HG02763 (cell line): ENCODE measurements at regions not wholly inside any gene's neighbourhood (a gene's known extent, or its start where the extent isn't known, plus 50 kb on each side); places are given as distances from the start of the nearest gene placed in this dataset.

Experiments used
- ATAC-seq: cut with Tn5 transposase; IDR thresholded peaks from one replicate; pipeline ENCODE4 v1.9.1; 2021; ENCODE audit warnings: mild to moderate bottlenecking, moderate library complexity; ENCODE audit not compliant: unreplicated experiment

DNA sequence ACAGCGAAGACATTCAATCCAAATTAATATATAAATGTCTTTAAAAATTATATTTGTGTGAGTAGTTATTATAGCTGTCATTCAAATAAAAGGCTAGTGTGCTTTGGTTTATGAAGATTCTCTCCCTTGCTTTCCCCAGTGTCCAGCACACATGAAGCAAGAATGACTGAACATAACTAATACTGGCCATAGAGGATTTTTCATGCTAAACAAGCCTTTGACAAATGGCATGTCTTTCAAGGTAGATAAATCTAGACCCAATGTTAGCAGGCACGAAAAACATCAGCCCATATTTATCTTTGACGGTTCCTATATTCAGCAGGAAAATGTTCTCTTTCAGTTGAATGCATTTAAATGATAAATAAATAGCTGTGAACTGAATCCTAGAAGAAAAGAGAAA lies 1234.4 kb downstream of the EPHA7 start:
- no peak for ATAC-seq

DNA sequence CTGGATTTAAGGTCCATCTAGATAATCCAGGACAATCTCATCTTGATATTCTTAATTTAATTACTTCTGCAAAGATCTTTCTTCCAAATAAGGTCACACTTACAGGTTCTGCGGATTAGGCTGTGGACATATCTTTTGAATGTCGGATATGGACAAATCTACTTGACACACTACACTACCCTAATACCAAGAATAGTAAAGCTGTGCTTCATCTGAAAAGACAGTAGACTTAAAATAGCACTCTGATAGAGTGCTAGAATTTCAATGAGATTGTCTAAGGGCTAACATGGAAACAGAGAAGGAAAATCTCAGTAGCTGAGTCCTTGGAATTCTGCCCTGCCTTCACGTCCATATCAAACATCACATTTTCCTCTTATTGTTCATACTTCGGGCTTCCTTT lies 1238.0 kb downstream of the EPHA7 start:
- ATAC-seq: no peak

DNA sequence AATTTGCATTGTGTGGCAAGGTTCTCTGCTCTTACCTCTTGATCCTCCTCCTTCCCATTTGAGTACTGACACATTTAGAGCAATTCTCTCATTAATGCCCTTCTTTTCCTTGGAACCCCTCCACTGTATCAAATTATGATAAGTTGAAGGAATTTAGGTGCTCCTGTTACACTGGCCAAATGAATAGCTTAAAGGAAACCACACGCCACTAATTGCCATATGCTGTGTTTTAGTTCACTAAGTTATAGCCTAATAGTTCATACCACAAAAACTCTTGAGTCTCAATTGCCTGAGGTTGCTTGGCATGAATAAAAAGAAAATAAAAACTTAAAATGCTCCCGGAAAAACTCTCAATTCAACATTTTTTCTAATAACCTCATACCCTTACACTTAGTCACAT lies 1239.3 kb downstream of the EPHA7 start:
- no peak for ATAC-seq

DNA sequence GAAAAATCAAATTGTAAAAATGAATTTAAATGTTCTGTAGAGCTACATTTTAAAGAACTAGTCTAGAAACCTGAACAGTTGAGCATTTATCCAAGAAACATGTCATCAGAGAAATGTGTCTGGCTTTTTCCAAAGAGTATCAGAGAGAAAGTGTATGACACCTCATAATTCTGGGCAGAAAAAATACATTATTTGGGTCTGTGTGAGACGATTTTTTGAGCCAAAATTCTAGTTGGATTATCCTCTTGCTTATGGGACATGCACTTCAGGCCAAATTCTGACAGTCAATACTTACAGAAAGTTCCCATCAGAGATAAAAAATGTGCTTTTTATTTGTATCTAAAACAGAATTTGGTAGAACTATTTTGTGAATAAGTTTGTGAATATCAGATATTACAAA lies 1242.7 kb downstream of the EPHA7 start:
- ATAC-seq: no peak

DNA sequence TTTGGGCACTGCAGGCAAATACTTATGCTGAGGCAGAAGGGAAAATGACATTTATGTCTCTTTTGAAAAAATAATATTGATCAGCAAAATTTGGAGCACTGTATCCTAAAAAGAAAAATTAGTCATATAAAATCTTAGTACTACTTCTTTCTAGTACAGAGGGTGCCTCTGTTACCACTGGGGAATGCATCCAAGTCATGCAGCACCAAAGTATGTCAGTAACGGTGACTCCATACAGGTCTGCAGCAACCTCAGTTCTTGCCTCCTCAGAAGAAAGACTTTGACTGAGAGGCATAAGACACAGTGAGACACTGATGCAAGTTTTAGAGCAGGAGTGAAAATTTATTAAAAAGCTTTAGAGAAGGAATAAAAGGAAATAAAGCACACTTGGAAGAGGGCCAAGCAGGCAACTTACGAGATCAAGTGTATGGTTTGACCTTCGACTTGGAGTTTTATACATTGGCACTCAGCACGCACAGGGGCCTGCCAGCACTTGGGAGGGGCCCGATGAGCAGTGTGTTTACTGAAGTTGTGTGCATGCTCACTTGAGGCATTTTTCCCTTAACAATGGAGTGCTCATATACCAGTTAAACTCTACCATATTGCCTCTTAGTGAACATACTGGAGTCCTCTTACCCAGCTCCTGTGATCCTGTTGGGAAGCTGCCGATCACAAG lies 1244.8 kb downstream of the EPHA7 start:
- ATAC-seq: no peak

DNA sequence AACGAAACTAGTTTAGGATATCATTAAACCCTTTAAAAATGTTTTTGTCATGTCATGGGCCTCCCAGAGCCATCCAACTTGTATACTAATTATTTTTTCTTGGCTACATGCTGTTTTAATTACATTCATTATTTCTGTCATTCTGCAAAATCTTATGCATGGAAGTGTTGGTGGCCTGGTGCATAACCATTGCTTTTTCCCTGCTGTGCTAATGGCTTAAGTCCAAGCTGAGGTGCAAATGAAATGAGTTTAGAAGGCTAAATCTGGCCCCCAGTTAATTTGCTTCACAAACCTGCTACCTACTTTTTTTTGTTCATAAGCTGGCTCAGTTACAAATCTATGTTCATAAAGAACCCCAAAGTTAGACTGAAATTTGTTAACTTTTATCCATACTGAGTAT lies 1249.9 kb downstream of the EPHA7 start:
- no peak for ATAC-seq

DNA sequence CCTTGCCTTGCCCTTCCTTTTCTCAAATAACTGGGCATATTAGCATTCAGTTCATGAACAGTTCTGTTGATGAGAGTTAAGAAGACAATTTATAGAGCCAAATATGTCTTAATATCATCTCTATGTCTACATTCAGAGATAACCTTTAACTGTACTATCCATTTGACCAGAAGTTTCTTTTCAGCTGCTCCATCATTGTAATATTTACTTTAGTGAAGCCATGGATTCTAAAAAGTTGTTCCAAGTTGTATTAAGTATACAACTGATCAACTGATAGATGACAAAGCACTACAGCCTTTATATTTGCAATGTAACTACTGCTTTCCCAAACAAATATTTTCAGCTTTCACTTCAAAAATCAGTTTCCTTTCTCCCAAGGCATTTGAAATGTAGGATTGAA lies 1252.7 kb downstream of the EPHA7 start:
- ATAC-seq: no peak

DNA sequence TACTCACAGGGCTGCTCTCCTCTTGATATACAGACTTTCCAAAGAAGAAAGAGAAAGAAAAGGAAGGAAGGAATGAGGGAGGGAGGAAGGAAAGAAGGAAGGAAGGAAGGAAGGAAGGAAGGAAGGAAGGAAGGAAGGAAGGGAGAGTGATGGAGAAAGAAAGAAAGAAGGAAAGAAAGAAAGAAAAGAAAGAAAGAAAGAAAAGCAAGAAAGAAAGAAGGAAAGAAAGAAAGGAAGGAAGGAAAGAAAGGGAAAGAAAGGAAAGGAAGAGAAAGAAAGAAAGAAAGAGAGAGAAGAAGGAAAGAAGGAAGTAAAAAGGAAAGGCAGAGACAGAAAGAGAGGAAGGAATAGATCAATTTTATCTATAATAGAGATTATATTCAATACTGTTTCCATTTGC lies 1257.4 kb downstream of the EPHA7 start:
- no peak for ATAC-seq

DNA sequence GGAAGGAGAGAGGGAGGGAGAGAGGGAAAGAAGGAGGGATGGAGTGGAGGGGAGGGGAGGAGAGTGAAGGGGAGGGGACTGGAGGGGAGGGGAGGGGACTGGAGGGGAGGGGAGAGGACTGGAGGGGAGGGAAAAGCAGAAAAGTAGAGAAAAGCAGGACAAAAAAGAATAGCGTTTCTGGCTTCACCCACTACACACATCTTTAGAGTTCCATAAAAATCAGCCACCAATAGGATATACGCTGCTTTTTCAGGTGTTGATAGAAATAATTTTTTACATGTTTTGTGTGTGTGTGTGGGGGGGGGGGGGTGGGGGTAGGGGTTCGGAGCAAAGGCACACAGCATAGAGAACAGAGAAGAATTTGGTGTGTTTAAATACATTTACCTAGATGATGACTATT lies 1259.1 kb downstream of the EPHA7 start:
- ATAC-seq: no peak

DNA sequence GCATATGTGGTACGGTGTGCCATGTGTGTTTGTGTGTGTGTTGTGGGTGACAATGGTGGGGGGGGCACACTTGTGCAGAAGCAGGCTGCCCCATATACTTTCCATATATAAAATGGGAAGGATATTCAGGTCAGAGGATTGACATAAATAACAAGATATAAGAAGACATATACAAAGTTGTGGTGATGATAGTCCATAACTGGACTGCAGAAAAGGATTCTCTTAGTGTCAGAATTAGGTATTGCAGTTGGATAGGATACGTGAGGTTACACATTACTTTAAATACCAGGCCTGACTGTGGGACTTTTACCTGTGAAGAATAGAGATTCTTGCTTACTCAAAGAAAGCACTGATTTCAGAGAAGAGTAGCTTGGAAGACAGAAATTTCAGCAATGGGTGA lies 1260.3 kb downstream of the EPHA7 start:
- no peak for ATAC-seq

DNA sequence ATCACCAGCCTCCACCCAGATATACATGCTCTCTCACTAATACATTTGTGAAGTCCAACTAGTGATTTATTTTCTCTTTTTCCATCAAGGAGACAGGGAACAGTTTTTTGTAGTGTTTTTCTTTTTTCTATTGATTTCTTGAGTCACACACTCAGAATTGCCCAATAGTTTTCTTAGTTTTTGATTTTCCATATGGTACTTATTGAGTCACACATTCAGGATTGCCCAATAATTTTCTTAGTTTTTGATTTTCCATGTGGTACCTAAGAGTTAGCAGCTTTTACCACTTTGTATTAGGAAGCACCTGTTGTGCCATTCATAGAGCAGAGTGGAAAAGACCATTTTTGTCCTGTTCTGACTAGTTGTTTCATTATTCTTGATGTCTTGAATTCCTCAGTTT lies 1268.8 kb downstream of the EPHA7 start:
- ATAC-seq: no peak

DNA sequence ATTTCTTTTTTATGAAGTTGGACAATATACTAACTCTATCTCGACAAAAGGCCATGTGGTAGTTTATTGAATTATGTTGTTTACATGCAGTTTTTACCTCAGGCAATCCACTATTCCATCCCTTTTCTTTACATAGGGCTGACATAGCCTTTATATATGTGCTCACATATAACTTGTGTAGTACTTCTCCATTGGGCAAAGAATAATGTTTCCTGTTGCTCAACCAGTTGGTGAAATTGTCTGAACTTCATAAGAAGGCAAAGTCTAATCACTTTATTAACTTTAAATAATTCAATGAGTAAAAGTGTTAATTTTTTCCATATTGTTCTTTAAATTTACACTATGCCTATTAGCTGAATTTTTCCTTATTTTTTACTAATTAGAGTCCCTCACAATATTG lies 1272.1 kb downstream of the EPHA7 start:
- ATAC-seq: no peak

DNA sequence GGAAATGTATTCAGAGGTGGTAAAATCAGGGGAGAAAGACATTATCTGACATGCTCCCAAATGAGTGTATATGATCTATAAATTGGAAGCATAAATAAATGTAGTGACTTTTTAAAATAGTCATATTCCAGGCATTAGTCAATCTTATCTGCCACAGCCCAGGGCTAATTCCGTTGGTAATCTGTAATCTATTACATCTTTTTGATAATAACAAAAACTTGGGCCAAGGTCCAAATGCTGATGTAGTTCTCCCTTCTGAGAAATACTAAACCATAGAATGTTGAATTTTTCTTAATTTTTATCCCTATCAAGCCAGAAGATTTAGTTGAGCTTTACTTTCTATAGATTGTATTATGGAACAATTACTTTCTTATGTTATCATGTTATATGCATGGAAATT lies 1279.8 kb downstream of the EPHA7 start:
- ATAC-seq: no peak

DNA sequence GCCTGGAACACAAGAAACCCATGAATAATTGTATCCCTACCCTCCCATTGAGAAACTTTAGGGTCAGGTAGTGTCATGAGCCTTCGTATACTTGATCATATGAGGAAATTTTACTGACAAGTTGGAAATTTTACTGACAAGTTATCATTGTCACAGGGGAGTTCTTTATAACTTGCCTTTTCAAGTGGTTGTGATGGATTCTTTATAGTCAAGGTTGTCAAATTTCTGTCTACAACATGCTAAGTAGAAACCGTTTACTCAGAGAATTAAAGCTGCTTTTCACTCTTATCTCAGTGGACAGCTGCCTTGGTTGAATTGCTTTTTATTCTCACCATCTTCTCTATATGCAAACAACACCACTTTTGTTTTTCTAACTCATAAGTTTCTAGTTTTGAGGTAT lies 1286.4 kb downstream of the EPHA7 start:
- ATAC-seq: no peak

DNA sequence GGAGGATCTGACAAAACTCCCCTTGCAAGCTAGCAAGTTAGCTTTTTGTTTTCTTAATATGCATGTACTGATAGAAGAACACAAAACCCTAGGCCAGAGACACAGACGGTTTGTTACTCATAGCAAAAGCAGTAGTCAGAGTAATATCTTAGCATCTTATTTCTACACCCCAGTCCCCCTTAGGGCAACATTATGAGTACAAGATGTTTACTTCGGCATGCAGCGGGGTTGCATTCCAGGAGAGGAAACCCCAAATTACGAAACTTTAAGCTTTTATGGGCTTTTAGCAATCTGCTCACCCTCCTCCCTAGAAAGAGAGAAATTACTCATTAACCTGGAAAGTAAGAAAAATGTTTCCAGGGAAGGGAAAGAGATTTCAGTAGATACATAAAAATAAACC lies 1286.9 kb downstream of the EPHA7 start:
- no peak for ATAC-seq

DNA sequence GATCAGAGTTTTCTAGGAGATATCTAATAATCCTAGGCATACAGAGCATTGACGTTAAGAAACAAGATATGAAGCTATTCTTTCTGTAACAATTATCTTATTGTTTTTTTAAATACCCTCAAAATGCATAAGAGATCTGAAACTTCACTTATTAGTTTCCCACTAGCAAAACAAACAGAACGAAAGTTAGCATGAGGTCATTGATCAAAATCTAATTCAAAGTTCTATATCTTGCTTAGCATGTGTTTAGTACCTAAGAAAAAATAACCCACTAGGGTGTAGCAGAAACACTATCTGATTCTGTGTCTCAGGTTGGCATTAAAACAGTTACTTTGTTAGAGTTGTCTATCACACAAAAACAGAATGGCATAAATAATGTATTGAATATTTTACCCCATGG lies 1288.4 kb downstream of the EPHA7 start:
- no peak for ATAC-seq

DNA sequence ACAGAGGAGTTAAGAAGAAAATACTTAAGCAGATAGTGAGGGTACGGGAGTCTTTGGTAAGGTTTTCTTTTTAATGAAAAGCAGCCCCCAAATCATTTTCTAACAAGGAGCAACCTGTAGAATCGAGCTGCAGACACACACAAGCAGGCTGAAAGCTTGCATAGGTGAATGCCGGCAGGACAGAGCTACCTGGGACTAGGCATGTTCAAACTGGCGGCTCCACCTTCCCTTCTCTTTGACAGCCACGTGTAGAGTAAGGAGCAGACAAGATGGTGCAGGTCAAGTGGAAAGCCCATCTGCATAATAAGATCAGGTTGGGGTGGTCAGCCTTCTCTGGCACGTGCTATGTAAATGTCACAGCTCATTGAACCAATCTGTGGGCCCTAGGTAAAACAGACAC lies 1292.4 kb downstream of the EPHA7 start:
- ATAC-seq: no peak

DNA sequence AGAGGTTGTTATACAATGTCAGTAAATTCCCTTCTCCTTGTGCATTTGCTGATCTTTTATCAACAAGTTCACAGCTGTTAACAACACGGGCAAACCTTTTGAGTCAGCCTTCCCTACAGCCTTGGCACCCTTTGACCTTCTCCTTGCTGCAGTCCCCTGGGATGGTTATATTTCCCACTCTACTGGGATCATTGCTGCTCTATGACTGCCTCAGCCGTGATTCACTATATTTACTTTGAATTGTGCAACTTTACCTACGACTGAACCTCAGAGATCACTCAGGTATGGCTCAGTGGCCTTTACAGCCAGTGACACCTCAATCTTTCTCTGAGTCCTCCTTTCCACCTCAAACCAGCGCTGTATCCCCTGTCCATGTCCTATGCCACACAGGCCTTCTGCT lies 1293.3 kb downstream of the EPHA7 start:
- no peak for ATAC-seq

DNA sequence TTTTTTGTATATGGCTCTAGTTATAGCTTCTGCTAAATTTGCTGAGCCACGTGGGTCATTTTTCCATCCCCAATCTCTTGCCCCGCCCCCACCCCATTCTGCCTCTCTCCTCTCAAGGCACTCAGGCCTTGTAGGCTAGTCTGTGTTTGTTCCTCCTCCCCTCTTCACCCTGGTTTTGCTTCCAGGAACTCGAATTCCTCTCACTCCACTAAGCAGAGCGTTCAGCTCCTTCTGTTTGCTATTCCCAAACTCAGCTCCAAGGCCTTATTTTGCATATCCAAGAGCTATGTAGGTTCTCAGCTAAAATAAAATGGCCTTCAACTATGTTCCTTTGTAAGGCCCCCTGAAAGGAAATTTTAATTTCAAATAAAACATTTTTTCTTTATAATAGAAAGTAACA lies 1293.7 kb downstream of the EPHA7 start:
- ATAC-seq: no peak

DNA sequence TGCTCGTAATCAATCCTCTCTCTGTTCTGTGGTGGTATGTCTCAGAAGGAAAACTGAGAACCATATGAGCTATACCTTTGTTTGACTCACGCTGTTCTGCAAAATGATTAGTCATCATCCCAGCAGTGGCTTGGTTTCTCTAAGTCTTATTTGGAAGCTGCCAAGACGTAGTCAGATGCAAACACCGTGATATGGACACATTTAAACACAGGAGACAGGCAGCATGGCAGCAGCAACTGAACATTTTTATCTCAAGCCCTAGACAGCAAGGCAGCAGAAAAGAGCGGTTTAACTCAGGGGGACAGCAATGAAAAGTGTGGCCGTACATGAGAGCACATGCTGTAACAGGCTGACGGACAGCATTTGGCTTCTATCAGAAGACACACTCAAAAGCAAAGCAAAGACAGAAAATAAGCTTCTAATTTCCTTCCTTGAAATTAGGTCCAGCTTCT lies 1295.1 kb downstream of the EPHA7 start:
- ATAC-seq: no peak

DNA sequence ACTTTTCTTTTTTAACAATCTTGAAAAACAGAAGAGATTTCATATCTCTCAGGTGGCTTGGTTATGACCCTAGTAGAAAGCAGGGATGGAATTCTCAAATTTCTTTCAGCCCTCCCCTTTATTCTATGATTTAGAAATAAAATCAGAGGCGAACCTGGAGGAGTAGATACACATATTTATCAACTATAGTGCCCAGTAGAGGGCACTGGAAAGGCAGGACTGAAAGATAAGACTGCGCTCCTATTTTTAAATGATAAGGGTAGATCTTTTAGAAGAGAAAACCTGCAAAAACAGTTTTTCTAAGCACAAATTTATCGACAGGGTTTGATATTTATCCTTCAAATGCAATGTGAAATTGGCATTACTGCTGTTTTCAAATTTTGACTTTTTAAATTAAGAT lies 1296.6 kb downstream of the EPHA7 start:
- no peak for ATAC-seq

DNA sequence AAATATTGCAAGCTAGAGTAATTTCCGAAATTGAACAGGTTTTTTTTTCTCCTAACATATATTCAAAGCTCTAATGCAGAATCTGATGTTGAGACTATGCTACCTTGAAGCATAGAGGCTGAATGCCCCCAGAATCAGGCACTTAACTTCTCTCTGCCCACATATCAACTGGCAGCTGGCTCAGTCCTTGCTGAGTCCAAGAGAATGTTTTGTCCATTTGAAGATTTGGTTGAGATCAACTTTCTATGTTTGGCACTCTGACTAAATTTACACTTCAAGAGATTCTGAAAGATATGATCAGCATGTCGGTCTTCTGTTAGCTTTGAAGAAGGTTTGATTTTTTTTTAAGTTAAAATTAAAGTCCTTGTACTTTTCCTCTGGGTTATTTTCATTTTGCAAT lies 1298.1 kb downstream of the EPHA7 start:
- no peak for ATAC-seq

DNA sequence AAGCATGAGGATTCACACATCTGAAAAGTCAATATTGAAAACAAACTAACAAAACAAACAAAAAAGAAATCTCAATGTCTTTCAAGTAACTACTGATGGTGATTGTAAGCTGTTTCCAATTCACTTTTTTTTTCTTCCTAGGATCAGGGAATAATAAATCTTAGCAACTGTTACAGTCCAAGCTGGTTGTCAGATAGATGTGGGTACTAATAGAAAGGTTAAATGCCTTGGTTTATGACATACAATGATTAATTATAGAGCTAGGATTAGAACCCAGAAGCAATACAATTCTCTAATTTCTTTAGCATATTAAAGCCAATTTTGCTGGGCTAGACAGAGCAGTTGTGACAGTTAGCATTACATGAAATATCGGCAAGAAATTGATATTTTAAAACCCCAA lies 1301.6 kb downstream of the EPHA7 start:
- ATAC-seq: no peak

DNA sequence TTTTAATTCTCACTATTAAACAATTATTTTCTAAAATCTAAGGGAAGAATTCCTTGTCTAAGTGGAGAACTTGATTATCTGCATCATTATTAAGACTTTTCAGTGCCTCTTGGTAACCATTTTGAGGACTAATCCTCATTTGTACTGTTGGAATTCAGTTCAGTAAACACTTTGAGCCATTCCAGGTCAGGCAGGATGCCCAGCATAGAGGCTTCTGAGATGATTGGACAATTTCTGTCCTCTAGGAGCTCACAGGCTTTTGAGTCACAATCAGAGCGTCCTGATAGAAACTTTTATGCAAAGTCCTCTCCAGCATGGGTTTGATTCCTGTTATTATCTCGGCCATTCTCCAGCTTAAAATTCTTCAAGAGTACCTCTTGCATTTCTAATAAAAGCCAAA lies 1304.6 kb downstream of the EPHA7 start:
- no peak for ATAC-seq
